HCT116 (cell line): ENCODE measurements at regions not wholly inside any gene's neighbourhood (a gene's known extent, or its start where the extent isn't known, plus 50 kb on each side); places are given as distances from the start of the nearest gene placed in this dataset.

Experiments used
- ATAC-seq: fragments of 200-7000 bp; cut with Tn5 transposase; 2 replicates; pipeline ENCODE4 v1.9.1; 2020; ENCODE audit warnings: mild to moderate bottlenecking, moderate library complexity
- BruUV-seq: library from RNA; stranded (reverse); fragments of 400-500 nt; replicated peaks from 2 replicates; lab custom pipeline; 2021; lab: Mats Ljungman, UMichigan
- CTCF ChIA-PET: fragments of 300-600 bp; sonication (Branson Sonifier 250); formaldehyde crosslinking; loops from one replicate; lab custom pipeline; 2021; ENCODE audit warnings: antibody characterized with exemption; lab: Charles Lee
- POLR2A ChIA-PET: fragments of 300-600, 350-600 bp; sonication (Branson Sonifier 250); formaldehyde crosslinking; loops from one replicate; lab custom pipeline; 2021; ENCODE audit warnings: antibody characterized with exemption; lab: Charles Lee
- RAD21 ChIA-PET, 2 experiments: fragments of 300-600 bp; sonication (Branson Sonifier 250); formaldehyde crosslinking; loops; one replicate each; lab custom pipeline; 2023; ENCODE audit warnings: low total read pairs in 2 of 2; ENCODE audit not compliant: uncharacterized antibody in 2 of 2, unreplicated experiment in 2 of 2, low non-redundant PET in 1 of 2; lab: Charles Lee
- DNase-seq: peaks from one replicate; pipeline ENCODE4 v3.0.0-alpha.2; 2010; ENCODE audit warnings: low read depth, low spot score
- H2AFZ ChIP-seq: fragments of 200-600 bp; shearing (Covaris generic), sonication (generic); 2 replicates; pipeline ENCODE4 v1.6.1; 2017; ENCODE audit warnings: low read depth, mixed run types, mixed read lengths, antibody characterized with exemption, low read length; ENCODE audit not compliant: poor library complexity, severe bottlenecking
- H3K27ac ChIP-seq: 2 replicates; pipeline ENCODE4 v1.5.1; 2012; ENCODE audit warnings: low read depth, low read length
- H3K27me3 ChIP-seq: fragments of 200-600 bp; sonication (generic); 2 replicates; pipeline ENCODE4 v1.6.1; 2016; ENCODE audit warnings: mixed run types, low read length, mixed read lengths; ENCODE audit not compliant: insufficient read depth
- H3K36me3 ChIP-seq, 2 experiments: fragments of 200-500 bp in 1 of 2; fragments of 200-600 bp in 1 of 2; sonication (Bioruptor generic) in 1 of 2; sonication (generic) in 1 of 2; 2 replicates each; pipeline versions ENCODE4 v1.5.1 to v1.6.1; 2014 to 2016; ENCODE audit warnings: low read length in 2 of 2, inconsistent platforms in 1 of 2, mixed read lengths in 1 of 2, mixed run types in 1 of 2; ENCODE audit not compliant: insufficient read depth in 2 of 2, control insufficient read depth in 1 of 2
- H3K4me1 ChIP-seq, 2 experiments: fragments of 200-600 bp in 1 of 2; sonication (generic) in 1 of 2; 2 replicates each; pipeline versions ENCODE4 v1.5.1 to v1.6.1; 2012 to 2017; ENCODE audit warnings: low read length in 2 of 2, inconsistent platforms in 1 of 2, mild to moderate bottlenecking in 1 of 2, mixed read lengths in 1 of 2, mixed run types in 1 of 2, moderate library complexity in 1 of 2; ENCODE audit not compliant: insufficient read depth in 2 of 2, control insufficient read depth in 1 of 2
- H3K4me2 ChIP-seq: fragments of 200-600 bp; sonication (generic); 2 replicates; pipeline ENCODE4 v1.6.1; 2017; ENCODE audit warnings: mixed run types, low read length, mixed read lengths
- H3K4me3 ChIP-seq, 2 experiments: fragments of 200-600 bp in 1 of 2; sonication (generic) in 1 of 2; replicated peaks in 1 of 2; 2 replicates each; pipeline ENCODE4 v1.5.1; 2011 to 2016; ENCODE audit warnings: low read length in 2 of 2, control low read depth in 1 of 2, low read depth in 1 of 2, mild to moderate bottlenecking in 1 of 2, mixed read lengths in 1 of 2, mixed run types in 1 of 2
- H3K79me2 ChIP-seq: fragments of 200-600 bp; sonication (generic); 2 replicates; pipeline ENCODE4 v1.6.1; 2017; ENCODE audit warnings: mild to moderate bottlenecking, mixed run types, low read length, moderate library complexity, mixed read lengths; ENCODE audit not compliant: insufficient read depth
- H3K9ac ChIP-seq: fragments of 200-600 bp; sonication (generic); 2 replicates; pipeline ENCODE4 v1.6.1; 2016; ENCODE audit warnings: low read length, mixed read lengths
- H3K9me2 ChIP-seq: fragments of 200-600 bp; sonication (generic), shearing (Covaris generic); 2 replicates; pipeline ENCODE4 v1.6.1; 2017; ENCODE audit warnings: mixed run types, mild to moderate bottlenecking, moderate library complexity; ENCODE audit not compliant: insufficient read depth
- H3K9me3 ChIP-seq, 2 experiments: fragments of 200-500 bp in 1 of 2; fragments of 200-600 bp in 1 of 2; sonication (Bioruptor generic) in 1 of 2; sonication (generic) in 1 of 2; 2 replicates each; pipeline ENCODE4 v1.6.1; 2014 to 2017; ENCODE audit warnings: low read length in 2 of 2, mixed read lengths in 2 of 2, inconsistent platforms in 1 of 2, low read depth in 1 of 2, mild to moderate bottlenecking in 1 of 2, mixed run types in 1 of 2, moderate library complexity in 1 of 2; ENCODE audit not compliant: control insufficient read depth in 1 of 2, insufficient read depth in 1 of 2
- H4K20me1 ChIP-seq: fragments of 200-600 bp; sonication (generic), shearing (Covaris generic); 2 replicates; pipeline ENCODE4 v1.6.1; 2017; ENCODE audit warnings: mixed run types, mild to moderate bottlenecking, moderate library complexity; ENCODE audit not compliant: insufficient read depth
- ATF3 ChIP-seq: IDR thresholded peaks from 2 replicates; pipeline ENCODE4 v1.6.1; 2012
- CEBPB ChIP-seq: IDR thresholded peaks from 2 replicates; pipeline ENCODE4 v1.6.1; 2012; ENCODE audit warnings: low read depth
- CTCF ChIP-seq, 3 experiments: fragments of 200-600 bp in 1 of 3; sonication (generic) in 1 of 3; IDR thresholded peaks in 2 of 3; conservative IDR thresholded peaks in 1 of 3; 2 replicates each; pipeline ENCODE4 v1.5.1; 2012 to 2017; ENCODE audit warnings: low read depth in 2 of 3, low read length in 2 of 3, antibody characterized with exemption in 1 of 3, borderline replicate concordance in 1 of 3, control low read depth in 1 of 3, mild to moderate bottlenecking in 1 of 3, mixed read lengths in 1 of 3, mixed run types in 1 of 3, moderate library complexity in 1 of 3; ENCODE audit not compliant: insufficient read depth in 1 of 3
- ELF1 ChIP-seq: IDR thresholded peaks from 2 replicates; pipeline ENCODE4 v1.6.1; 2012; ENCODE audit warnings: low read depth, borderline replicate concordance
- MAX ChIP-seq: IDR thresholded peaks from 2 replicates; pipeline ENCODE4 v1.6.1; 2012
- RAD21 ChIP-seq: IDR thresholded peaks from 2 replicates; pipeline ENCODE4 v1.6.1; 2012; ENCODE audit warnings: low read depth, mild to moderate bottlenecking
- SIN3A ChIP-seq: IDR thresholded peaks from 2 replicates; pipeline ENCODE4 v1.6.1; 2012; ENCODE audit warnings: low read depth
- SP1 ChIP-seq: IDR thresholded peaks from 2 replicates; pipeline ENCODE4 v1.6.1; 2012; ENCODE audit warnings: low read depth
- TCF7L2 ChIP-seq: IDR thresholded peaks from 2 replicates; pipeline ENCODE4 v1.7.0; 2011; ENCODE audit warnings: borderline replicate concordance, inconsistent platforms; ENCODE audit not compliant: insufficient read depth, insufficient read length; ENCODE audit errors: extremely low read depth
- YY1 ChIP-seq: IDR thresholded peaks from 2 replicates; pipeline ENCODE4 v1.6.1; 2011; ENCODE audit warnings: low read length, low read depth, moderate library complexity, mild to moderate bottlenecking; ENCODE audit not compliant: insufficient replicate concordance; ENCODE audit errors: extremely low read depth
- ZBTB33 ChIP-seq: IDR thresholded peaks from 2 replicates; pipeline ENCODE4 v1.6.1; 2011; ENCODE audit warnings: mild to moderate bottlenecking, low read length, moderate library complexity; ENCODE audit not compliant: insufficient replicate concordance; ENCODE audit errors: extremely low read depth
- ZFX ChIP-seq: fragments of 450-650 bp; IDR thresholded peaks from 2 replicates; pipeline ENCODE4 v1.6.1; 2017
- ZNF274 ChIP-seq: fragments of 200-500 bp; sonication (Bioruptor generic); IDR thresholded peaks from 2 replicates; pipeline ENCODE4 v1.6.1; 2014; ENCODE audit warnings: mild to moderate bottlenecking, low read depth, low read length, inconsistent platforms
- intact Hi-C: fragments of 100-400 bp; cut with micrococcal nuclease; formaldehyde crosslinking; loops from 2 replicates; pipeline ENCODE4 v1.10.0; 2022

- H3K4me2 ChIP-seq: no peak overlapping the region
- POLR2A ChIA-PET: no interaction called here
Observed at GRCh38 chr3:43156812-43157455, 51.1 kb upstream of the POMGNT2 start.

More at GRCh38 chr3:43156812-43157455, 51.1 kb upstream of the POMGNT2 start:
- no peaks in the 10 kb centered on the region for H3K79me2 ChIP-seq
- H3K36me3 ChIP-seq: no peaks in the 10 kb centered on the region
- CTCF ChIA-PET: interaction anchor here (1.1 to 3.3 kb wide), 3 partner anchors 12 to 195 kb away, joined by 3 to 30 read pairs (median 3); no protein-coding TSS in a partner anchor
- H3K9me3 ChIP-seq: no peaks in the 10 kb centered on the region
- ATAC-seq: no peak
- no peak for DNase-seq
- no peak overlapping the region for H3K9ac ChIP-seq
- no peaks in the 10 kb centered on the region for H3K9me2 ChIP-seq
- BruUV-seq: no TSS peak
- no peak overlapping the region for H3K27ac ChIP-seq
- H4K20me1 ChIP-seq: no peaks in the 10 kb centered on the region
- peaks cover 0 to 8% of the 10 kb centered on the region in 2 experiments; a peak in 2 of 4 replicates for H3K4me1 ChIP-seq
- TF ChIP-seq ZFX (no peak), TCF7L2 (no peak), CTCF (IDR thresholded peaks at IDR 0.05 in 2 of 3, conservative IDR thresholded peaks at IDR 0.05 in 1 of 3; ENCODE audit: borderline replicate concordance in 1 of 3, insufficient read depth in 1 of 3, low read depth in 2 of 3, low read length in 2 of 3) (no peak), SIN3A (no peak), ELF1 (no peak), MAX (no peak), CEBPB (no peak), YY1 (no peak), SP1 (no peak), RAD21 (no peak), ATF3 (no peak), ZNF274 (no peak), ZBTB33 (no peak)
- RAD21 ChIA-PET: interaction anchor here in 1 of 2 experiments (1.6 kb wide), 1 partner anchor 195 kb away, joined by 4 read pairs; no protein-coding TSS in a partner anchor
- no peaks in the 10 kb centered on the region for H3K27me3 ChIP-seq
- no peak overlapping the region for H2AFZ ChIP-seq
- intact Hi-C loops: no loop called here
- H3K4me3 ChIP-seq: no peak overlapping the region
